ENCODE measurements at regions not wholly inside any gene's neighbourhood (a gene's known extent, or its start where the extent isn't known, plus 50 kb on each side); places are given as distances from the start of the nearest gene placed in this dataset.

- TF ChIP-seq CTCF (IDR thresholded peaks at IDR 0.05) (no peak), POLR2A (IDR thresholded peaks at IDR 0.05) (no peak)
Measured at GRCh38 chr2:181818840-181819239, 72.7 kb upstream of the ITPRID2 start.
